Mammary epithelial cell (primary cell): ENCODE measurements at regions not wholly inside any gene's neighbourhood (a gene's known extent, or its start where the extent isn't known, plus 50 kb on each side); places are given as distances from the start of the nearest gene placed in this dataset.

ENCODE experiments used
- EZH2 ChIP-seq: IDR thresholded peaks from 2 replicates; pipeline ENCODE4 v1.6.1; 2012; ENCODE audit warnings: low read length, inconsistent platforms, borderline replicate concordance
- TF ChIP-seq, protein P1 (sequence below), 2 donors: IDR thresholded peaks in 1 of 2; conservative IDR thresholded peaks in 1 of 2; 2 replicates each; pipeline ENCODE4 v1.5.1; 2011 to 2012; ENCODE audit warnings: inconsistent platforms in 2 of 2, low read length in 2 of 2, mild to moderate bottlenecking in 2 of 2, control low read depth in 1 of 2, low read depth in 1 of 2; ENCODE audit not compliant: insufficient read depth in 1 of 2; ENCODE audit errors: extremely low read depth in 1 of 2

GRCh38 chr2:163828771-163829170, 93.0 kb upstream of the FIGN start:
- TF ChIP-seq, protein P1, sequence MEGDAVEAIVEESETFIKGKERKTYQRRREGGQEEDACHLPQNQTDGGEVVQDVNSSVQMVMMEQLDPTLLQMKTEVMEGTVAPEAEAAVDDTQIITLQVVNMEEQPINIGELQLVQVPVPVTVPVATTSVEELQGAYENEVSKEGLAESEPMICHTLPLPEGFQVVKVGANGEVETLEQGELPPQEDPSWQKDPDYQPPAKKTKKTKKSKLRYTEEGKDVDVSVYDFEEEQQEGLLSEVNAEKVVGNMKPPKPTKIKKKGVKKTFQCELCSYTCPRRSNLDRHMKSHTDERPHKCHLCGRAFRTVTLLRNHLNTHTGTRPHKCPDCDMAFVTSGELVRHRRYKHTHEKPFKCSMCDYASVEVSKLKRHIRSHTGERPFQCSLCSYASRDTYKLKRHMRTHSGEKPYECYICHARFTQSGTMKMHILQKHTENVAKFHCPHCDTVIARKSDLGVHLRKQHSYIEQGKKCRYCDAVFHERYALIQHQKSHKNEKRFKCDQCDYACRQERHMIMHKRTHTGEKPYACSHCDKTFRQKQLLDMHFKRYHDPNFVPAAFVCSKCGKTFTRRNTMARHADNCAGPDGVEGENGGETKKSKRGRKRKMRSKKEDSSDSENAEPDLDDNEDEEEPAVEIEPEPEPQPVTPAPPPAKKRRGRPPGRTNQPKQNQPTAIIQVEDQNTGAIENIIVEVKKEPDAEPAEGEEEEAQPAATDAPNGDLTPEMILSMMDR (conservative IDR thresholded peaks at IDR 0.05 in 1 of 2, IDR thresholded peaks at IDR 0.05 in 1 of 2; ENCODE audit: extremely low read depth in 1 of 2, insufficient read depth in 1 of 2, low read depth in 1 of 2, low read length in 2 of 2): no peak
- no peak for TF ChIP-seq EZH2
